Urinary bladder (tissue), 3 donors: ENCODE measurements at regions not wholly inside any gene's neighbourhood (a gene's known extent, or its start where the extent isn't known, plus 50 kb on each side); places are given as distances from the start of the nearest gene placed in this dataset.

Experiments
- DNase-seq: peaks from one replicate; pipeline ENCODE4 v3.0.0-alpha.2; 2015; ENCODE audit errors: extremely low spot score
- H3K27ac ChIP-seq: one replicate; pipeline ENCODE4 v1.5.1; 2013; ENCODE audit warnings: low read depth, mild to moderate bottlenecking, moderate library complexity
- H3K36me3 ChIP-seq: one replicate; pipeline ENCODE4 v1.6.1; 2013; ENCODE audit warnings: mild to moderate bottlenecking, moderate library complexity; ENCODE audit not compliant: insufficient read depth
- H3K4me1 ChIP-seq: one replicate; pipeline ENCODE4 v1.6.1; 2013; ENCODE audit warnings: mild to moderate bottlenecking, moderate library complexity; ENCODE audit not compliant: insufficient read depth
- H3K4me3 ChIP-seq: one replicate; pipeline ENCODE4 v1.5.1; 2013; ENCODE audit warnings: low read depth, low read length
- WGBS: extraction: QIAGEN DNeasy Blood & Tissue Kit; methylation state at CpG from one replicate; pipeline ENCODE4 v1.1.7; 2013; 5-methylcytosine and 5-hydroxymethylcytosine counted together
- donor health status: healthy with polysubstance abuse.
- donor health status: healthy.

- Histone ChIP-seq H3K4me1 (no peaks in the 10 kb centered on the region), H3K4me3 (no peak overlapping the region), H3K36me3 (no peaks in the 10 kb centered on the region), H3K27ac (no peak overlapping the region)
- DNase-seq, result no peak
- WGBS, result 92% methylated on average over 5 of the region's 5 CpGs
These were observed 223.7 kb upstream of the SALL1 start for GRCh38 chr16:51374790-51375189.

DNA sequence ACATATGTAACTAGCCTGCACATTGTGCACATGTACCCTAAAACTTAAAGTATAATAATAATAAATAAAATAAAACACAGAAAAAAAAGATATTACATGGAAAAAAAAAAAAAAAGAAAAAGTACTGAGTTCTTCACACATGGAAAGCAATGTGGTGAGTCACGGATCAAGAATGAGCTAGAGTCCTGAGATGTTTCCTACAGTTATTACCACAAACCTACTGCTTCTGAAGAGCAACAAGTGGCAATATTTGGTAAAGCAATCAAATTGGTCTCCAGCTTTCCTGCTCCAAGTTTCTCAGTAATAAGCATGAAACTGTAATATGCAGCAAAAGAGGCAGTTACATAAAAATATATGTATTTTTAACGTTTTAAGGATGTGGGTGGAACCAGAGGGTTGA lies 223.3 kb upstream of the SALL1 start:
- no peak overlapping the region for H3K4me3 ChIP-seq
- DNase-seq, result no peak
- H3K27ac ChIP-seq, result no peak overlapping the region
- WGBS, result 76% methylated on average over 2 of the region's 2 CpGs
- no peaks in the 10 kb centered on the region for H3K4me1 ChIP-seq
- H3K36me3 ChIP-seq, result no peaks in the 10 kb centered on the region

DNA sequence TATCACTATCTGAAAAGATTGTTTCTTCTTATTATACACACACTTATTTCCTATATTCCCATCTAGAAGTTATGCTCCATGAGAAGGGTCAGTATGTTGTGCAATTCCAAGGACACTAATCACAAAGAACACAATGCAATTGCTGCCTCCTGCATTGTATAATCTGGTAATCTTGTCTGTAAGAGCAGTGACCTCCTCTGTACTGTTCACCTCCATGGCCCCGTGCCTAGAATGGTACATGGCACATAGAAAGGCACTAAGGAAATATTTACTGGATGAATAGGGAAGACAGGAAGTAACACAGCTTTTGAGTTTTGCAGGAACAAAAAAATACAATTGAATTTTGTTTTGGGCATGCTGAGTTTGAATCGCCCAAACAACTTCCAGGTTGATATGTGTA lies 214.6 kb upstream of the SALL1 start:
- no peak for DNase-seq
- H3K27ac ChIP-seq, result no peak overlapping the region
- no peak overlapping the region for H3K4me3 ChIP-seq
- no peaks in the 10 kb centered on the region for H3K4me1 ChIP-seq
- H3K36me3 ChIP-seq, result no peaks in the 10 kb centered on the region
- 80% methylated on average over 2 of the region's 2 CpGs for WGBS

DNA sequence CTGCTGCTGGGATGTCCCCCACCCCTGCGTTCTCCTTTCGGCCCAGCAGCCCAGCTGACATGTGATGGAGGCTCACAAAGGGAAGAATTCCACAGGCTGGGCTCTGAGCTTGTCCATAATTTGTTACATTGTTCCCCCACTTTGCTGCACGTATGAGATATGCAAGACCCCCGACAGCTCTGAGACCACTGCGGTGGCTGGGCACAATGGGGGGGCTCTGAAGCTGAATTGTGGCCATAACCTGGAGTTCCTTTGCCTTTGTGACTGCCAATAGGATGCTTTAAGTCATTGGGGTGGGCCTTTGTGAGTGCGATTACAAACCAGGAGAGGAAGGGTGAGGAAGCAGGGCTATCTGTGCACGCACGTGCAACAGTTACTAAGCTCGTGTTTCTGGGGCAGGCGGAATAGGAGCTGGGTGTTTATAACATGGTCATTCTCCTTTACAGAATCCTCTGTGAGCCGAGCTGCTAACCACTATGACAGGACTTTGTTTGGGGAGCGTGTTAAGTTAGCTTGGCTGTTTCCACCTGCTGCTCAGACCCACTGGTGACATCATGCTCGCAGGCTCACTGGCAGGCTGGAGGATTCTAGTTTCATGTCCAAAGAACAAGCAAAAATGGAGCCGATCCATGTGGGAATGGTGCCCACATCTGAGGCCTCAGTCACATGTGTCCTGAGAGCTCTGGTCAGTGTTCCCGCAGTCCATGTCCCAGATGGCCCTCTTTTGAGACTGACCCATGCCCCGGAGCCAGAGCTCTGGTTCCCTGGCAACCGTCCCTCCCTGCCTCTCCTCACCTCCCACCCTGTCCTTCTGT lies 208.3 kb upstream of the SALL1 start:
- 27% methylated on average over 17 of the region's 17 CpGs for WGBS
- H3K36me3 ChIP-seq, result no peaks in the 10 kb centered on the region
- DNase-seq, result no peak
- H3K27ac ChIP-seq, result no peak overlapping the region
- H3K4me1 ChIP-seq, result peaks cover 2% of the 10 kb centered on the region
- H3K4me3 ChIP-seq, result no peak overlapping the region

- H3K36me3 ChIP-seq, result no peaks in the 10 kb centered on the region
- H3K27ac ChIP-seq, result no peak overlapping the region
- no peak for DNase-seq
- peaks cover 2% of the 10 kb centered on the region for H3K4me1 ChIP-seq
- no peak overlapping the region for H3K4me3 ChIP-seq
These were observed 206.8 kb upstream of the SALL1 start for GRCh38 chr16:51357839-51358238.

- Histone ChIP-seq H3K36me3 (no peaks in the 10 kb centered on the region), H3K4me1 (peaks cover 2% of the 10 kb centered on the region), H3K4me3 (no peak overlapping the region), H3K27ac (no peak overlapping the region)
- no peak for DNase-seq
- 86% methylated on average over 6 of the region's 6 CpGs for WGBS
These were observed 204.8 kb upstream of the SALL1 start for GRCh38 chr16:51355875-51356274.

- Histone ChIP-seq H3K27ac (no peak overlapping the region), H3K4me1 (peaks cover 2% of the 10 kb centered on the region), H3K36me3 (no peaks in the 10 kb centered on the region), H3K4me3 (no peak overlapping the region)
- 59% methylated on average over 6 of the region's 6 CpGs for WGBS
- no peak for DNase-seq
These were observed 204.1 kb upstream of the SALL1 start for GRCh38 chr16:51355195-51355594.

DNA sequence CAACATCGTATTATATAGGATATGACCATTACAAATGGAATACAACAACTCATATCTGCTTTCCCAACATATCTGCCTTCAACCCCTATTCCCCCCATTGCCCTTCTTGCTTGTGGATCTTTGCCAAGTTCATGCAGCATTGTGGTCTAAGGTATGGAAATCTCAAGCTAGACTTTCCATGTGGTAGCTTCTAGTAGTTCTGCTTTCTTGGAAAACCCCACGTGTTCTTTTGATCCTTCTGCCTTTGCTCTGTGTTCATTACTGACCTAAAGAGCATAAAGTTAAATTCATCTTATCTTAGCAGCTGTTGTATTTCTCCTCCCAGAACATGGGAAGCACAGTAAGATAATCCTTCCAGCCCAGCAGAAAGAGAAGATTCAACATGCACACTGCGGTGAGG lies 202.0 kb upstream of the SALL1 start:
- H3K4me1 ChIP-seq, result no peaks in the 10 kb centered on the region
- 58% methylated on average over 3 of the region's 3 CpGs for WGBS
- no peak overlapping the region for H3K27ac ChIP-seq
- H3K36me3 ChIP-seq, result no peaks in the 10 kb centered on the region
- no peak for DNase-seq
- no peak overlapping the region for H3K4me3 ChIP-seq

GRCh38 chr16:51349626-51350025 lies 198.6 kb upstream of the SALL1 start:
- H3K36me3 ChIP-seq, result no peaks in the 10 kb centered on the region
- no peak for DNase-seq
- no peaks in the 10 kb centered on the region for H3K4me1 ChIP-seq
- H3K4me3 ChIP-seq, result no peak overlapping the region
- 86% methylated on average over 3 of the region's 3 CpGs for WGBS
- H3K27ac ChIP-seq, result no peak overlapping the region

DNA sequence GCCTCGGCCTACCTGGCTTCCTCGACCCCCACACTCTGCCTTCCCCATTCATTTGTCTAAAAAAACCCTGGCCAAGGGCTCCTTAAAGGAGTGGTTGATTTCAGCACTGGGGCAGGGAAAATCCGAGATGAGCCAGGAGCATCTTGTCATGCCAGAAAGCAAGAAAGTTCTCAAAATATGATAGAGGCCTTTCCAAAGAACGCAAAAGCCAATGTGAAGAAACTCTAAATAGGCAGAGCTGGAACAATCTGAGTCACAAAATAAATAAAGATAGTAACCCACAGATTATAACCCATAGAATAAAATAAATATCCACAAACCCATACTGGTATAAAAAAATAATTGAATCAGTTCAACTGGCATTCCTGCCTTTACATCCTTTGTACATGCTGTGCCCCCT lies 192.3 kb upstream of the SALL1 start:
- Histone ChIP-seq H3K4me3 (no peak overlapping the region), H3K27ac (no peak overlapping the region), H3K4me1 (no peaks in the 10 kb centered on the region), H3K36me3 (no peaks in the 10 kb centered on the region)
- DNase-seq, result no peak
- 72% methylated on average over 4 of the region's 4 CpGs for WGBS

- DNase-seq, result no peak
- 48% methylated on average over 4 of the region's 4 CpGs for WGBS
- Histone ChIP-seq H3K36me3 (no peaks in the 10 kb centered on the region), H3K27ac (no peak overlapping the region), H3K4me1 (no peaks in the 10 kb centered on the region), H3K4me3 (no peak overlapping the region)
These were observed 190.1 kb upstream of the SALL1 start for GRCh38 chr16:51341204-51341603.

- no peak overlapping the region for H3K27ac ChIP-seq
- no peak overlapping the region for H3K4me3 ChIP-seq
- 59% methylated on average over 3 of the region's 3 CpGs for WGBS
- DNase-seq, result no peak
- no peaks in the 10 kb centered on the region for H3K36me3 ChIP-seq
- H3K4me1 ChIP-seq, result no peaks in the 10 kb centered on the region
These were observed 186.6 kb upstream of the SALL1 start for GRCh38 chr16:51337662-51338061.

DNA sequence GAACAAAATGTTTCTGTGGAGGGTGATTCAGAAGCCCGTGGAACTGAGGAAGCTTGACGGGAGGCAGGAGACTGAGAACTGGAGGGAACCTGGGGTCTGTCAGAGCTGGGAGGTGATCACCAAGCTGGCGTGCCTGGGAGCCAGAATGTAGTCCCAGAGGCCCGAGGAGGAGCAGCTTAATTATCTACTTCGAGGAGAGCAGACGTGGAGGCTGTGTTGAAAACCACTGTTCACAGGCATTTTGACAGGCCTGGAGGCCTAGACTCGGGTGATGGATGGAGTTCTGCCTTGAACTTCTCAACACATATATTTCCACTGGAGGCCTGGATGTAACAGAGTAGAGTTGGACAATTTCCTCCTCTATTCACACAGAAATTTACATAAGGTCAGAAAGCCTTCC lies 177.7 kb upstream of the SALL1 start:
- Histone ChIP-seq H3K36me3 (no peaks in the 10 kb centered on the region), H3K4me1 (no peaks in the 10 kb centered on the region), H3K27ac (no peak overlapping the region), H3K4me3 (no peak overlapping the region)
- no peak for DNase-seq
- 62% methylated on average over 7 of the region's 7 CpGs for WGBS

GRCh38 chr16:51327001-51327400 lies 175.9 kb upstream of the SALL1 start:
- Histone ChIP-seq H3K27ac (no peak overlapping the region), H3K4me1 (no peaks in the 10 kb centered on the region), H3K4me3 (no peak overlapping the region), H3K36me3 (no peaks in the 10 kb centered on the region)
- 73% methylated on average over 2 of the region's 2 CpGs for WGBS
- no peak for DNase-seq
